Endothelial cell of umbilical vein (primary cell): ENCODE measurements at regions not wholly inside any gene's neighbourhood (a gene's known extent, or its start where the extent isn't known, plus 50 kb on each side); places are given as distances from the start of the nearest gene placed in this dataset.

Experiments
- BruUV-seq: library from RNA; stranded (reverse); fragments of 400-500 nt; replicated peaks from 2 replicates; lab custom pipeline; 2021; lab: Mats Ljungman, UMichigan
- CTCF ChIA-PET: fragments of 300-600, 350-600 bp; sonication (Branson Sonifier 250); formaldehyde crosslinking; loops from one replicate; lab custom pipeline; 2021; ENCODE audit warnings: antibody characterized with exemption, inconsistent platforms; lab: Charles Lee
- POLR2A ChIA-PET: fragments of 300-600, 350-600 bp; sonication (Branson Sonifier 250); formaldehyde crosslinking; loops from one replicate; lab custom pipeline; 2021; ENCODE audit warnings: antibody characterized with exemption, inconsistent platforms; lab: Charles Lee
- DNase-seq: peaks from one replicate; pipeline ENCODE4 v3.0.0-alpha.2; 2011; ENCODE audit warnings: low read depth, low spot score
- FAIRE-seq: peaks from 2 replicates; lab custom pipeline; 2011; peaks lifted over from hg19 to GRCh38; lab: Jason Lieb, UNC
- H2AFZ ChIP-seq: 2 replicates; pipeline ENCODE4 v1.6.0; 2012; ENCODE audit warnings: low read depth, low read length, control low read depth, inconsistent platforms
- H3K27ac ChIP-seq: 2 replicates; pipeline ENCODE4 v1.5.1; 2011; ENCODE audit warnings: low read depth, mild to moderate bottlenecking, control low read depth, low read length, moderate library complexity; ENCODE audit not compliant: insufficient read depth
- H3K27me3 ChIP-seq, 2 experiments: 2 replicates each; pipeline versions ENCODE4 v1.6.0 to v1.6.1; 2011; ENCODE audit warnings: low read length in 2 of 2, mixed read lengths in 1 of 2; ENCODE audit not compliant: control insufficient read depth in 2 of 2, insufficient read depth in 2 of 2
- H3K36me3 ChIP-seq, 2 experiments: 2 replicates in 1 of 2; 3 replicates in 1 of 2; pipeline ENCODE4 v1.5.1; 2011; ENCODE audit warnings: low read length in 2 of 2, mild to moderate bottlenecking in 1 of 2, moderate library complexity in 1 of 2; ENCODE audit not compliant: control insufficient read depth in 2 of 2, insufficient read depth in 2 of 2; ENCODE audit errors: extremely low read depth in 1 of 2
- H3K4me1 ChIP-seq: 3 replicates; pipeline ENCODE4 v1.5.1; 2011; ENCODE audit warnings: mild to moderate bottlenecking, low read length; ENCODE audit not compliant: control insufficient read depth, insufficient read depth; ENCODE audit errors: extremely low read depth
- H3K4me2 ChIP-seq: 2 replicates; pipeline ENCODE4 v1.6.1; 2011; ENCODE audit warnings: low read length, control low read depth, mixed read lengths; ENCODE audit not compliant: insufficient read depth
- H3K4me3 ChIP-seq, 3 experiments: fragments of 200-600 bp in 1 of 3; sonication (generic), shearing (Covaris generic) in 1 of 3; replicated peaks in 1 of 3; 2 replicates each; pipeline ENCODE4 v1.5.1; 2011 to 2016; ENCODE audit warnings: control low read depth in 3 of 3, low read length in 3 of 3, mild to moderate bottlenecking in 2 of 3, inconsistent platforms in 1 of 3, low read depth in 1 of 3, moderate library complexity in 1 of 3; ENCODE audit not compliant: insufficient read depth in 1 of 3
- H3K79me2 ChIP-seq: 2 replicates; pipeline ENCODE4 v1.6.0; 2012; ENCODE audit warnings: low read length, inconsistent platforms; ENCODE audit not compliant: control insufficient read depth, insufficient read depth
- H3K9ac ChIP-seq: replicated peaks from 2 replicates; pipeline ENCODE3; 2011; ENCODE audit warnings: low read length, control low read depth; ENCODE audit not compliant: insufficient read depth; ENCODE audit errors: extremely low read depth
- H3K9me1 ChIP-seq: replicated peaks from 3 replicates; pipeline ENCODE4 v1.6.0; 2011; ENCODE audit warnings: mild to moderate bottlenecking, low read length; ENCODE audit not compliant: control insufficient read depth, insufficient read depth; ENCODE audit errors: extremely low read depth
- H3K9me3 ChIP-seq: replicated peaks from 2 replicates; pipeline ENCODE4 v1.5.1; 2012; ENCODE audit warnings: low read length, inconsistent platforms; ENCODE audit not compliant: control insufficient read depth, insufficient read depth
- H4K20me1 ChIP-seq: replicated peaks from 2 replicates; pipeline ENCODE3; 2011; ENCODE audit warnings: mild to moderate bottlenecking, low read length; ENCODE audit not compliant: control insufficient read depth, insufficient read depth; ENCODE audit errors: extremely low read depth
- EZH2 ChIP-seq: IDR thresholded peaks from 2 replicates; pipeline ENCODE4 v1.6.1; 2012; ENCODE audit warnings: borderline replicate concordance, low read depth, mild to moderate bottlenecking, moderate library complexity, low read length, inconsistent platforms; ENCODE audit not compliant: severe bottlenecking
- FOS ChIP-seq: IDR thresholded peaks from 2 replicates; pipeline ENCODE4 v1.6.1; 2011; ENCODE audit warnings: mild to moderate bottlenecking, low read length, moderate library complexity, borderline replicate concordance; ENCODE audit not compliant: insufficient read depth
- MYC ChIP-seq: IDR thresholded peaks from one replicate; pipeline ENCODE4 v1.6.1; 2011; ENCODE audit warnings: mild to moderate bottlenecking, low read depth, low read length
- POLR2A ChIP-seq: IDR thresholded peaks from 2 replicates; pipeline ENCODE4 v1.6.1; 2012; ENCODE audit warnings: low read depth, mild to moderate bottlenecking, control low read depth, low read length
- dilution Hi-C: fragments of 300-500 bp; cut with MboI; formaldehyde crosslinking; loops from one replicate; pipeline ENCODE4 v1.15.0; 2019; ENCODE audit warnings: low sequenced_read_pairs; ENCODE audit not compliant: extremely low pct_ligation_motif_present
- intact Hi-C: fragments of 100-400 bp; cut with micrococcal nuclease; formaldehyde crosslinking; loops from one replicate; pipeline ENCODE4 v1.10.0; 2022

DNA sequence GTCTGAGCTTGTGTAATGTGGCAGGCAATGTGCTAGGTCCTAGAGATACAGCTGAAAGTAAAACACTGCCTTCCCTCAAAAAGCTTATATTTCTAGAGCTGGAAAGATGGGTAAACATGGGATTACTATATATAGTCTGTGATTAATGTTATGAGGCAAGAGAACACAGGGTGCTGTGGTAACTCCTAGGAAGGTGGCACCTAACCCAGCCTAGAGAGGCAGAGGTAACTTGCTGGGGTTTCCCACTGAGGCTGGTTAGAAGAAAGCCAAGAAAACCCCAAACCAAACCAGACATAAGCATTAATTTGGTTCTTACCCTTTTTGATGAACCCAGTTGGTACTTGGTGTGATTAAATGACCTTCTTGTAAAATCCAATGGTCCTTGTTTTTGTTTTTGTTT is 315.0 kb downstream of the PPP1R2C start:
- FAIRE-seq = no peak
- intact Hi-C loops (no loop called here), dilution Hi-C loops (no loop called here)
- no peak overlapping the region for H3K27ac ChIP-seq
- ChIA-PET CTCF (no interaction called here), POLR2A (no interaction called here)
- H4K20me1 ChIP-seq = no peaks in the 10 kb centered on the region
- H3K9me3 ChIP-seq = no peaks in the 10 kb centered on the region
- no peaks in the 10 kb centered on the region for H3K79me2 ChIP-seq
- no peaks in the 10 kb centered on the region for H3K36me3 ChIP-seq
- H3K9ac ChIP-seq = no peak overlapping the region
- H3K27me3 ChIP-seq = no peaks in the 10 kb centered on the region
- DNase-seq = no peak
- H3K4me1 ChIP-seq = no peaks in the 10 kb centered on the region
- BruUV-seq = no TSS peak
- no peak overlapping the region for H2AFZ ChIP-seq
- no peak overlapping the region for H3K4me2 ChIP-seq
- H3K9me1 ChIP-seq = no peaks in the 10 kb centered on the region
- H3K4me3 ChIP-seq = no peak overlapping the region
- no peak for TF ChIP-seq FOS
- no peak for TF ChIP-seq POLR2A
- TF ChIP-seq EZH2 = no peak

DNA sequence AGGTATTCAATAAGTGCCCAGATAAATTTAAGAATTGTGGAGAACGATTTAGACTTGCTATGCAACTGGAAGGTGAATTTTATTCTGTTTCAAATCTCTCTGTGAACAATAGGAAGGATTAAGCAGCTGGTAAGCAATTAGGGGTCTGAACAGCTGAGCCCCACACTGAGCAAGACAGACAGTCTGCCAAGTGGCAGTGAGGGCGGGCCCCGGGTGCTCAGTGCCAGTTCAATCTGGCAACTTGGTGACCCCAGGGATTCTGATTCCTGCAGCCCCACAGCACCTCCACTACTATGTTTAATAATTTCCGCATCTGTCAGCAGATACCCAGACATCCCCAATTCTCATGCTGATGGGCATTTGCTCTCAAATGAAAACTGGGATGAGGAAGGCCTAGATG is 317.3 kb downstream of the PPP1R2C start:
- H2AFZ ChIP-seq = no peak overlapping the region
- H3K9me3 ChIP-seq = no peaks in the 10 kb centered on the region
- intact Hi-C loops (no loop called here), dilution Hi-C loops (no loop called here)
- TF ChIP-seq MYC = no peak
- no peak overlapping the region for H3K4me2 ChIP-seq
- no peak overlapping the region for H3K4me3 ChIP-seq
- H3K36me3 ChIP-seq = no peaks in the 10 kb centered on the region
- no TSS peak for BruUV-seq
- POLR2A ChIA-PET = no interaction called here
- H3K27ac ChIP-seq = no peak overlapping the region
- CTCF ChIA-PET = no interaction called here
- DNase-seq (no peak), FAIRE-seq (no peak)
- no peaks in the 10 kb centered on the region for H4K20me1 ChIP-seq
- no peaks in the 10 kb centered on the region for H3K79me2 ChIP-seq
- H3K9me1 ChIP-seq = no peaks in the 10 kb centered on the region
- no peak overlapping the region for H3K9ac ChIP-seq
- no peaks in the 10 kb centered on the region for H3K27me3 ChIP-seq
- no peaks in the 10 kb centered on the region for H3K4me1 ChIP-seq
